OCI-LY7 (cell line): ENCODE measurements at regions not wholly inside any gene's neighbourhood (a gene's known extent, or its start where the extent isn't known, plus 50 kb on each side); places are given as distances from the start of the nearest gene placed in this dataset.

Experiments
- BruUV-seq: library from RNA; stranded (reverse); fragments of 400-500 nt; replicated peaks from 2 replicates; lab custom pipeline; 2021; lab: Mats Ljungman, UMichigan
- CTCF ChIA-PET: fragments of 300-600 bp; sonication (Branson Sonifier 250); formaldehyde crosslinking; loops from one replicate; lab custom pipeline; 2022; ENCODE audit warnings: antibody characterized with exemption; ENCODE audit not compliant: unreplicated experiment; lab: Charles Lee
- POLR2A ChIA-PET: fragments of 300-600 bp; sonication (Branson Sonifier 250); formaldehyde crosslinking; loops from one replicate; lab custom pipeline; 2022; ENCODE audit warnings: antibody characterized with exemption; lab: Charles Lee
- DNase-seq: peaks from one replicate; pipeline ENCODE4 v3.0.0-alpha.2; 2015; ENCODE audit warnings: low spot score
- H2AFZ ChIP-seq: fragments of 200-600 bp; sonication (generic), shearing (Covaris generic); 2 replicates; pipeline ENCODE4 v1.6.1; 2014; ENCODE audit warnings: mild to moderate bottlenecking, antibody characterized with exemption, low read length, moderate library complexity
- H3K27ac ChIP-seq: fragments of 200-600 bp; sonication (generic); 2 replicates; pipeline ENCODE4 v1.5.1; 2014; ENCODE audit warnings: mixed run types, low read depth, mild to moderate bottlenecking, moderate library complexity, low read length, inconsistent platforms; ENCODE audit not compliant: poor library complexity, severe bottlenecking
- H3K36me3 ChIP-seq: fragments of 200-600 bp; sonication (generic); 2 replicates; pipeline ENCODE4 v1.6.1; 2014; ENCODE audit warnings: mild to moderate bottlenecking, antibody characterized with exemption, low read length, moderate library complexity, mixed read lengths; ENCODE audit not compliant: insufficient read depth
- H3K4me1 ChIP-seq: fragments of 200-600 bp; sonication (generic); 2 replicates; pipeline ENCODE4 v1.5.1; 2014; ENCODE audit warnings: mild to moderate bottlenecking, low read length; ENCODE audit not compliant: insufficient read depth, poor library complexity, severe bottlenecking
- H3K4me2 ChIP-seq: fragments of 200-600 bp; sonication (generic); 2 replicates; pipeline ENCODE4 v1.6.1; 2014; ENCODE audit warnings: mild to moderate bottlenecking, low read length
- H3K4me3 ChIP-seq: fragments of 200-600 bp; sonication (generic); 2 replicates; pipeline ENCODE4 v1.5.1; 2014; ENCODE audit warnings: mild to moderate bottlenecking, low read depth, low read length; ENCODE audit not compliant: poor library complexity, severe bottlenecking
- H3K79me2 ChIP-seq: fragments of 200-600 bp; sonication (generic); 2 replicates; pipeline ENCODE4 v1.6.1; 2016; ENCODE audit warnings: low read depth, mild to moderate bottlenecking, low read length, moderate library complexity, mixed read lengths; ENCODE audit not compliant: insufficient read depth
- H3K9me2 ChIP-seq: fragments of 200-600 bp; sonication (generic); 2 replicates; pipeline ENCODE4 v1.6.1; 2016; ENCODE audit warnings: mild to moderate bottlenecking, low read length, mixed read lengths; ENCODE audit not compliant: insufficient read depth
- H3K9me3 ChIP-seq: fragments of 200-600 bp; sonication (generic); 2 replicates; pipeline ENCODE4 v1.6.1; 2014; ENCODE audit warnings: mild to moderate bottlenecking, mixed run types, low read length, mixed read lengths
- H4K20me1 ChIP-seq: fragments of 200-600 bp; sonication (generic); 2 replicates; pipeline ENCODE4 v1.6.1; 2014; ENCODE audit warnings: mild to moderate bottlenecking, antibody characterized with exemption, low read length, moderate library complexity, mixed read lengths; ENCODE audit not compliant: insufficient read depth
- CTCF ChIP-seq: fragments of 200-600 bp; sonication (generic); conservative IDR thresholded peaks from 2 replicates; pipeline ENCODE4 v1.5.1; 2014; ENCODE audit warnings: mild to moderate bottlenecking, antibody characterized with exemption, low read length, moderate library complexity, mixed read lengths
- EZH2phosphoT487 ChIP-seq: fragments of 200-600 bp; sonication (generic); IDR thresholded peaks from 2 replicates; pipeline ENCODE4 v1.6.1; 2018; ENCODE audit warnings: low read depth, borderline replicate concordance, mild to moderate bottlenecking, mixed run types, antibody characterized with exemption, low read length, moderate library complexity, mixed read lengths
- intact Hi-C: fragments of 100-400 bp; cut with micrococcal nuclease; formaldehyde crosslinking; loops from one replicate; pipeline ENCODE4 v1.10.0; 2022; ENCODE audit not compliant: unreplicated experiment

GRCh38 chr21:22345624-22346023 lies 1347.4 kb downstream of the NCAM2 start:
- Histone ChIP-seq H3K36me3 (no peaks in the 10 kb centered on the region), H3K27ac (no peak overlapping the region), H3K4me3 (no peak overlapping the region), H3K4me1 (no peaks in the 10 kb centered on the region), H2AFZ (no peak overlapping the region), H3K9me2 (no peaks in the 10 kb centered on the region), H4K20me1 (no peaks in the 10 kb centered on the region), H3K9me3 (peaks cover 16% of the 10 kb centered on the region), H3K4me2 (no peak overlapping the region), H3K79me2 (no peaks in the 10 kb centered on the region)
- no TSS peak for BruUV-seq
- ChIA-PET CTCF (no interaction called here), POLR2A (no interaction called here)
- intact Hi-C loops = no loop called here
- no peak for DNase-seq
- no peak for TF ChIP-seq EZH2phosphoT487
- no peak for TF ChIP-seq CTCF

GRCh38 chr21:22346576-22346975 lies 1348.4 kb downstream of the NCAM2 start:
- no peak overlapping the region for H3K27ac ChIP-seq
- no peak overlapping the region for H2AFZ ChIP-seq
- no peaks in the 10 kb centered on the region for H3K9me2 ChIP-seq
- H3K9me3 ChIP-seq = peaks cover 16% of the 10 kb centered on the region
- H3K4me3 ChIP-seq = no peak overlapping the region
- intact Hi-C loops = no loop called here
- no peaks in the 10 kb centered on the region for H4K20me1 ChIP-seq
- no peaks in the 10 kb centered on the region for H3K36me3 ChIP-seq
- POLR2A ChIA-PET = no interaction called here
- H3K4me1 ChIP-seq = no peaks in the 10 kb centered on the region
- no peak overlapping the region for H3K4me2 ChIP-seq
- no peaks in the 10 kb centered on the region for H3K79me2 ChIP-seq
- no peak for TF ChIP-seq EZH2phosphoT487
- no peak for TF ChIP-seq CTCF
- CTCF ChIA-PET = no interaction called here
- DNase-seq = no peak
- no TSS peak for BruUV-seq

GRCh38 chr21:22351076-22351475 lies 1352.9 kb downstream of the NCAM2 start:
- Histone ChIP-seq H4K20me1 (no peaks in the 10 kb centered on the region), H3K4me1 (no peaks in the 10 kb centered on the region), H2AFZ (no peak overlapping the region), H3K4me2 (no peak overlapping the region), H3K9me3 (no peaks in the 10 kb centered on the region; the same call in none of the 2 replicates), H3K36me3 (no peaks in the 10 kb centered on the region), H3K9me2 (no peaks in the 10 kb centered on the region), H3K27ac (no peak overlapping the region), H3K4me3 (no peak overlapping the region), H3K79me2 (no peaks in the 10 kb centered on the region)
- no TSS peak for BruUV-seq
- intact Hi-C loops = no loop called here
- TF ChIP-seq EZH2phosphoT487 = no peak
- no peak for TF ChIP-seq CTCF
- POLR2A ChIA-PET = no interaction called here
- CTCF ChIA-PET = no interaction called here
- DNase-seq = no peak
